ENCODE measurements at regions not wholly inside any gene's neighbourhood (a gene's known extent, or its start where the extent isn't known, plus 50 kb on each side); places are given as distances from the start of the nearest gene placed in this dataset.

DNA sequence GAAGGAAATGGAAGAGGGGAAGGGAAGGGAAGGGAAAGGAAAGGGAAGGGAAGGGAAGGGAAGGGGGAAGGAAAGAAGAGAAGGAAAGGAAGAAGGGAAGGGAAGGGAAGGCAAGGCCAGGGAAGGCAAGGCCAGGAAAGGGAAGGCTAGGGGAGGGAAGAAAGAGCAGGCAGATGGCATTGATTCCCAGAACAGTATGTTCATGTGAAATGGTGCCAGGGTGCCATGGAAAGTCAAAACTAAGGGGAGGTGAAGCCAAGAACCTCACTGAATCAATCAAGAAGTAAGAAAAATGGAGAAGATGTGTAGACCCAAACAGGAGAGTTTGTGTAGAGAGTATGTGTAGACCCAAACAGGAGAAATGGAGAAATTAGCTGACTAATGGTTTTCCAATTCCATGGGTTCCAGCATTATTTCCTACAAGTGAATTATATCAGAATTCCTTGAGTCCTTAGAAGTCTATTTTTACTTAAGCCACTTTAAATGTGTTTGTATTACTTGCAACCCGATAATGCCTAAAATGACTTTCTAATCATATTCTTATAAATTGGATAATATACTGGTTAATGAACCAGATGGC is 367.6 kb downstream of the TXNL1 start:
- H3K27ac ChIP-seq (ENCODE audit: low read depth, low read length): no peak overlapping the region
- H3K4me1 ChIP-seq (ENCODE audit: control insufficient read depth, low read length): no peaks in the 10 kb centered on the region
- no peaks in the 10 kb centered on the region for H3K9me2 ChIP-seq (replicated peaks; ENCODE audit: control insufficient read depth, low read length)
- no peaks in the 10 kb centered on the region for H3K9me3 ChIP-seq (ENCODE audit: control insufficient read depth, insufficient read depth, low read length)
- H3K27me3 ChIP-seq (ENCODE audit: control insufficient read depth, low read length): no peaks in the 10 kb centered on the region
- H3K4me3 ChIP-seq (ENCODE audit: low read length): no peak overlapping the region
- H3K79me2 ChIP-seq (ENCODE audit: control insufficient read depth, low read length): no peaks in the 10 kb centered on the region
- H3F3A ChIP-seq (ENCODE audit: control insufficient read depth, insufficient read depth): no peaks in the 10 kb centered on the region
- H3K4me2 ChIP-seq (ENCODE audit: low read length): no peak overlapping the region
- TF ChIP-seq, protein P1, sequence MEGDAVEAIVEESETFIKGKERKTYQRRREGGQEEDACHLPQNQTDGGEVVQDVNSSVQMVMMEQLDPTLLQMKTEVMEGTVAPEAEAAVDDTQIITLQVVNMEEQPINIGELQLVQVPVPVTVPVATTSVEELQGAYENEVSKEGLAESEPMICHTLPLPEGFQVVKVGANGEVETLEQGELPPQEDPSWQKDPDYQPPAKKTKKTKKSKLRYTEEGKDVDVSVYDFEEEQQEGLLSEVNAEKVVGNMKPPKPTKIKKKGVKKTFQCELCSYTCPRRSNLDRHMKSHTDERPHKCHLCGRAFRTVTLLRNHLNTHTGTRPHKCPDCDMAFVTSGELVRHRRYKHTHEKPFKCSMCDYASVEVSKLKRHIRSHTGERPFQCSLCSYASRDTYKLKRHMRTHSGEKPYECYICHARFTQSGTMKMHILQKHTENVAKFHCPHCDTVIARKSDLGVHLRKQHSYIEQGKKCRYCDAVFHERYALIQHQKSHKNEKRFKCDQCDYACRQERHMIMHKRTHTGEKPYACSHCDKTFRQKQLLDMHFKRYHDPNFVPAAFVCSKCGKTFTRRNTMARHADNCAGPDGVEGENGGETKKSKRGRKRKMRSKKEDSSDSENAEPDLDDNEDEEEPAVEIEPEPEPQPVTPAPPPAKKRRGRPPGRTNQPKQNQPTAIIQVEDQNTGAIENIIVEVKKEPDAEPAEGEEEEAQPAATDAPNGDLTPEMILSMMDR (IDR thresholded peaks at IDR 0.05; ENCODE audit: low read depth, low read length, poor library complexity, severe bottlenecking): no peak
- TF ChIP-seq EZH2phosphoT487 (IDR thresholded peaks at IDR 0.05; ENCODE audit: borderline replicate concordance, low read length): no peak
- no peaks in the 10 kb centered on the region for H4K20me1 ChIP-seq (ENCODE audit: control insufficient read depth, insufficient read depth, low read depth, low read length)
- H3K36me3 ChIP-seq (ENCODE audit: control insufficient read depth, low read length): no peaks in the 10 kb centered on the region

GRCh38 chr18:56269958-56270357 is 368.4 kb downstream of the TXNL1 start:
- Histone ChIP-seq H3K4me3 (ENCODE audit: low read length) (no peak overlapping the region), H3K4me1 (ENCODE audit: control insufficient read depth, low read length) (no peaks in the 10 kb centered on the region), H3F3A (ENCODE audit: control insufficient read depth, insufficient read depth) (no peaks in the 10 kb centered on the region), H3K27ac (ENCODE audit: low read depth, low read length) (no peak overlapping the region), H4K20me1 (ENCODE audit: control insufficient read depth, insufficient read depth, low read depth, low read length) (no peaks in the 10 kb centered on the region), H3K79me2 (ENCODE audit: control insufficient read depth, low read length) (no peaks in the 10 kb centered on the region), H3K9me2 (replicated peaks; ENCODE audit: control insufficient read depth, low read length) (no peaks in the 10 kb centered on the region), H3K4me2 (ENCODE audit: low read length) (no peak overlapping the region), H3K36me3 (ENCODE audit: control insufficient read depth, low read length) (no peaks in the 10 kb centered on the region), H3K9me3 (ENCODE audit: control insufficient read depth, insufficient read depth, low read length) (no peaks in the 10 kb centered on the region), H3K27me3 (ENCODE audit: control insufficient read depth, low read length) (no peaks in the 10 kb centered on the region)
- TF ChIP-seq, protein P1 (IDR thresholded peaks at IDR 0.05; ENCODE audit: low read depth, low read length, poor library complexity, severe bottlenecking): no peak
- no peak for TF ChIP-seq EZH2phosphoT487 (IDR thresholded peaks at IDR 0.05; ENCODE audit: borderline replicate concordance, low read length)

DNA sequence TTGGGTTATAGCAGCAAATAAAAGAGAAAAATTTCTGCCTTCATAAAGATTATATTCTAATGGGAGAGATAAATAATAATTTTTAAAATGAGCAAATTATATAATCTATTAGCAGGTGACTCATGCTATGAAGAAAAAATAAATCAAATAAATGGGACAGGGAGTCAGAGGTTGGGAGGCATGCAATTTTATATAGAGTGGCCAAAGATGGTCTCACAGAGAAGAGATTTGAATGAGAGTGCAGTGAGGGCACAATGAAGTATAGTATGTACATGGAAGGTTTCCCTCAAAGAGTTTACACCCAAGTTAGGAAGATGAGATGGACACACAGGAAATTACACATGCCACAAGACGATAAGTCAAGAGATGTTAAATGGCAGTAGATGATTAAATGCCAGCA is 369.4 kb downstream of the TXNL1 start:
- Histone ChIP-seq H3K79me2 (ENCODE audit: control insufficient read depth, low read length) (no peaks in the 10 kb centered on the region), H3K36me3 (ENCODE audit: control insufficient read depth, low read length) (no peaks in the 10 kb centered on the region), H3K4me2 (ENCODE audit: low read length) (no peak overlapping the region), H3F3A (ENCODE audit: control insufficient read depth, insufficient read depth) (no peaks in the 10 kb centered on the region), H3K4me3 (ENCODE audit: low read length) (no peak overlapping the region), H3K27ac (ENCODE audit: low read depth, low read length) (no peak overlapping the region), H4K20me1 (ENCODE audit: control insufficient read depth, insufficient read depth, low read depth, low read length) (no peaks in the 10 kb centered on the region), H3K27me3 (ENCODE audit: control insufficient read depth, low read length) (no peaks in the 10 kb centered on the region), H3K4me1 (ENCODE audit: control insufficient read depth, low read length) (no peaks in the 10 kb centered on the region), H3K9me3 (ENCODE audit: control insufficient read depth, insufficient read depth, low read length) (no peaks in the 10 kb centered on the region; the same call in 1 of the 2 replicates), H3K9me2 (replicated peaks; ENCODE audit: control insufficient read depth, low read length) (no peaks in the 10 kb centered on the region)
- TF ChIP-seq, protein P1 (IDR thresholded peaks at IDR 0.05; ENCODE audit: low read depth, low read length, poor library complexity, severe bottlenecking): no peak
- TF ChIP-seq EZH2phosphoT487 (IDR thresholded peaks at IDR 0.05; ENCODE audit: borderline replicate concordance, low read length): no peak
